ENCODE measurements at regions not wholly inside any gene's neighbourhood (a gene's known extent, or its start where the extent isn't known, plus 50 kb on each side); places are given as distances from the start of the nearest gene placed in this dataset.
"Not testable (repeated sequence)": the region's sequence is repeated elsewhere in the genome, so short reads cannot be mapped to it uniquely, and the experiment has no call there.

DNA sequence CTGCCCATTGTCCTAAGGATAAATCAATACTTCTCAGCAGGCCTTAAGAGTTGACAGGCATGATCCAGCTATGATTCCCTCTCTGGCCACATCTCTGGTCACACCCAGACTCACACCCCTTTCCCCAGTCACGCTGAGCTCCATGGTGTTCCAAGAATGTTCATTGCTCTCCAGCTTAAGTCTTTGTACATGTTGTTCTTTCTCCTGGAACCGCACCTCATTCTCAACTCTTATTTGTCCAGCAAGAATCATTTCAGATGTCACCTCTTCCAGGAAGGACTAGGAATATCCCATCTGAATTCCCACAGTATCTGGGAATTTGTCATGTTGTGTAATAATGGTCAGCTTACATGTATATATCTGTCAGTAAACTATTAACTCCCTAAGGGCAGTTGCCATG, 118.3 kb upstream of the GALNT15 start:
- no peak for DNase-seq

DNA sequence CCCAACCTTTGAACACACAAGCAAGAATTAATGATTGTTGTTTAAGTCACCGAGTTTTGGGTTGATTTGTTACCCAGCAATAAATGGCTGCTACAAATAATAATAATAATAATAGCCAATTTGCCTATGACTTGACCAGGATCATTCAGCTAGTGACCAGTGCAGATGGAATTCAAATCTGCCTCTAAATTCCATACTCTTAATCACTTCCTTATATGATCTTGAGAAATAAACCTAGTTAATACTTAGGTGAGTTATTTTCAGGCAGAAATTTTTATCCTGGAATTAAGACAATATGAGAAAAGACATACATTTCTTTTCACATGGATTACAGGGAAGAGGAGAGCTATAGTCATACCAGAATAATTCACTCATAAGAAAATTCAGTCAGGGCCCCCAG, 116.0 kb upstream of the GALNT15 start:
- DNase-seq, result no peak

DNA sequence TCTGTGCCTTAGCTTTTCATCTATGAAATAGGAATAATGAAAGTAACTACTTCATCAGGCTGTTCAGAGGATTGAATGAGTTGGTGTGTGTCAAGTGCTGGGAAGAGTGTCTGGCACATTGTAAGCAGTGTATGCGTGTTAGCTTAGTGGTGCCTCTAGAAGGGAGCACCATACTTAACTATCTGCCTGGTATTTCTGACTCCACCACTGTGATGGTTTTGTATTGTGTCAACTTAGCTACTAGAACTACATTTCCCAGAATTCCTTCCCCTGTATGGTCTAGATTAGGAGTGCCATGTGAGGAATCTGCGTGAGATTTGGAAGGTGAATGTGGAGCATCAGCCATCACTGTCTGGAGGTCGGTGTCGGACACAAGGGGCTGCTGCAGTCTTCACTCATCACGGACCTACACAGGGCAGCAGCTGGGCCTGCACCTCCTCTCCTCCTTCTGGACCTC, 115.4 kb upstream of the GALNT15 start:
- no peak for DNase-seq

DNA sequence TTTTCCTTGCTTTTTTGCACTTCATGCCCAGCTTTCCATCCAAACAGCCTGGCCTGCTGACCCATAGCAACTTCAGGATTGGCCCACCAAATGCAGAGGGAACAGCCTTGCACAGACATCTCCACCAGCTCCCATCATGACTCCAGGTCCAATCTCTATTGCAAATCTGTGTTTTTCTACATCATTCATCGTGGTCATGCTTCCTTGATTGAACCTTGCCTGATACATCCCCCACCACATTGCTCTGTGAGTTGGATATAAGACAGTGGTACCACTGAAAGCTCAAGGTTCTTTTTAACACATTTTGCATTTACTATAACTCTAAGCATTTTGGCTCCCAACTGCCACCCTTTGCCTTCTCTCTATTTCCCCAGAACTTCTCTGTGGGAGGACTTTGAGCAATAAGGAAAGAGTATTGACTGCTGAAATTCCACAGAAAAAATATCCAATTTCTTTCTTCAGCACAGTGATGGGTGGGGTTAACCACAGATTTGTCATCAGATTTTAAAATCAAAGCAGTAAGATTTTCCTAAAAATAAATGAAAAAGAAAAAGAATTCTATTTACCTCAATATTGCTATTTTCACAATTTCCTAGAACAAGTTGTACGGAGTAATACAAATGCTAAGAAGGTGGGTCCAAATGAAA, 114.6 kb upstream of the GALNT15 start:
- no peak for DNase-seq

DNA sequence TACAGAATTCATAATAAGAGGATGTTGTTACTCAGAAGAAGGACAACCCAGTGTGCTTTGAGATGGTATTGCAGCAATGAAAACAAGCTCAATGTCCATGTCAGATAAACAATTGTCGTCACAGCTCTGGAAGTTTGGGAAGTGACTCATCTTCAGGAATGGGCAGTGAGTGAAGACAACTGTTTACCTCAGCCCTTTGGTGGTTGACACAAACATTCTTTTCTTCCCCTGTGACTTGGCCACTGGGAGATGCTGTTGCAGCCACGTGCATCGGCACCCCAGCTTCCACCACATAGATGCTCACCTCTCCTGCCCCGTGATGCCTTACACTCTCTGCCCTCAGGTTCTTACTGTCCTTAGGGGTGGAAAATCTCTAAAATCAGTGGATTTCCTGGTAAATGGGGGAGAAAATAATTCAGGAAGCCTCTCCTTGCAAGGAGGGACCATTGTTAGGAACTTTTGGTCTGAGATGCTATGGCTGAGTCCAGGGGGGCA, 114.1 kb upstream of the GALNT15 start:
- DNase-seq, result no peak

DNA sequence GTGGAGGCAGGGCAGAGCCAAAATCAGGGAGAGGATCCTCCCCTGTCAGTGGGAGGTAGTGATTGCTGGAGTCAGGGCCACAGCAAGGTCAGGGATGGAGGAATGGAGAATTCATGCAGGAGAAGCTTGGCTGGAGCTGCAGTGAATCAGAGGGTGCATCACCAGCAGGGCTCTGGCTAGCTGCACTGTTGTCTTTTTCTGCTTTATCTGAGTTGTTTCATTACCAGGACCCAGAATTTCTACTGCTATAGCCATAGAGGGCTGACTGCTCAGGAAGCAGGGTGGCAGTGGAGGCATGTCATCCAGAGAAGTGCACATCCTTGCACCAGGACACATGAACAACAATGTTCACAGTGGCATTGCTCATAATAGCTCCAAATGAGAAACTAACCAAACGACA, 113.5 kb upstream of the GALNT15 start:
- no peak for DNase-seq

DNA sequence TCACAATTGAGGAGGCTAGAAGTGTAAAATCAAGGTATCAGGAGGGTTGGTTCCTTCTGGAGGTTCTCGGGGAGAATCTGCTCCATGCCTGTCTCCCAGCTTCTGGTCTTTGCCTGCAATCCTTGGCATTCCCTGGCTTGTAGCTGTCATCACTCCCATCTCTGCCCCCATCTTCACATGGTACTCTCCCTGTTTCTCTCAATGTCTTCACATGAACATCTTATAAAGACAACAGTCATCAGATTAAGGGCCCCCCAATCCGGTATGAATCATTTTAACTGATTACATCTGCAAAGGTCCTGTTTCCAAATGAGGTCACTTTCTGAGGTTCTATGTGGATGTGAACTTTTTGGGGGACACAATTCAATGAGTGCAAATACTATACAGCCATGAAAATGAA, 113.0 kb upstream of the GALNT15 start:
- no peak for DNase-seq

DNA sequence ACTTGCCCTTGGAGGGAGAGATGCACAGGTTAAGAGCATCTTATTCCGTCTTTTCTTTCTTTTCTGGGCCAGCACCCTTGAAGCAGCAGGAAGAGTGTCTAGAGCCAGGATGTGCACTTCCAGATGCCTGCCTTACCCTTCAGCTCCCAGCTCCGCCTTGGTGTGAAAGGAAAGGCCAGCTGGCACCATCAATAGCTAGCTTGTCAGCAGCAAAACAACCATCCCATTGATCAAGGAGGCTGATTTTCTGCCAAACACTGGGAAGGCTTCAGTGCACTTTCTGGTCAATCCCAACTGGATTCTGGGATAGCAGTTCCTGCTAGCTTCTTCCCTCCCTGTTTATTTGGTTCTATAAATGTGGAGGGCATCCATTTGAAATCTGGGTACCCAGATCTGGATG, 110.9 kb upstream of the GALNT15 start:
- DNase-seq, result no peak

DNA sequence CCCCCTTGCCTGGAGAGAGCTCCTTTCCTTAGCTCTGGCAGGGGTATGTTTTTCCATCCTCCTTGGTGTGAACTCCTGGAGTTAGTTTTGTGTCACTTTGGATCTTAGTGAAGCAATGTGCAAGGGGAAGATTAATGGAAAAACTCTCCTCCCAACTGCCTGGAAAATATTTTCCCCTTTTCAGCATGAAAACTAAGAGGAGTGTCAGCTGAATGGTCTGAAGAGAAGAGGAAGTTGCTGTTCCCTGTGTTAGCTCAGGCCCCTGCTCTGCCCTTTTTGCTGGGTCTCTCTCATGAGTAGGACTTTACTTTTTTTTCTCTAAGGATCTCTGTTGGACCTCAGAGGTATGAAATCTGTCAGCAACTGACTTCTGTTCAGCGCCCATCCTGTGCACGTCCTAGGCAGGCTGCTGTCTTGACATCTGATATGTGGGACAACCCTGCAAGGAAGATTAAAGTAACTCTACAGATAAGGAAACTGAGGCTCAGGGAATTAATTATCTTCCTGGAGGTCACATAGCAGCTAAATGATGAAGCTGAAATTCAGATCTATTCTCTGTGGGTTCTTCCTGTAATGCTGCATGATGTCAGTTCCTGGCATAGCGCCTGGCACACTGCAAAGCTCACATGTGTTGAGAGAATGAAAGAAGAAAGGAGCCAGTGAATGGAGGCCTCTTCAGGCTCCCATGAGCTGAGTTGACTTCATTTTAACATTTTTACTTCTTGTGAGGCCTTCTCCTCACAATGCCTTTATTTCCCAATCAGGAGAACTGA, 109.7 kb upstream of the GALNT15 start:
- DNase-seq, result no peak

DNA sequence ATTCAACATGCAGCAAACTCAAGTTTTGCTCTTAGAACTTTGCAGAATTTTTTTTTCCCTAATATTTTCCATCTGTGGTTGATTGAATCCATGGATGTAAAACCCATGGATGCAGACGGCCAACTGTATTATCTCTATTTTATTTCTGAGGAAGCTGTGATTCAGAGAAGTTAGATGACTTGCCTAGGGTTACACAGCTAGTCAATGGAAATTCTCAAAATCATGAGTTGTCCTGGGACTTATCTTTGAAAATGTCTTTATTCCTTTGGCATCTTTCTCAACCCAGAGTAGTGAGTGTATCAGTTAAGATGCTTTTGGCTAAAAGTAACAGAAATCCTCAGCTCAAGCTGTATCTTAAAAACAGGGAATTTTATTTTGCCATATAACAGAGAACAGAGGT, 107.9 kb upstream of the GALNT15 start:
- DNase-seq, result no peak

DNA sequence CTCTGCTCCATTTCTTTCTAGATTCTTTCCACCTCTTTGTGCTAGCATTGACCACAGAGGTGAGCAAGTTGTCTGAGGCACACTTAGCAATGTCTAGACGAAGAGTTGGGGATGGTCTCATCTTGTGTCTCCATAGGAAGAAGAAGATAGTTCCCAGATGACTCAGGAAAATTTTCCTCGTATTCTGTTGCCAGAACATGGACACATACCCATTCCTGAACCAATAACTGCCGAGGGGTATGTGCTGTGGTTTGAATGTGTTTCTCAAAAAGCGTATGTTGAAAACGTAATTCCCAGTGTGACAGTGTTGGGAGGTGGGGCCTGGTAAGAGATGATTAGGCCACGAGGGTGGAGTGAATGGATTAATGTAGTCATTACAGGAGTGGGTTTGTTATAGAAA, 107.5 kb upstream of the GALNT15 start:
- no peak for DNase-seq

DNA sequence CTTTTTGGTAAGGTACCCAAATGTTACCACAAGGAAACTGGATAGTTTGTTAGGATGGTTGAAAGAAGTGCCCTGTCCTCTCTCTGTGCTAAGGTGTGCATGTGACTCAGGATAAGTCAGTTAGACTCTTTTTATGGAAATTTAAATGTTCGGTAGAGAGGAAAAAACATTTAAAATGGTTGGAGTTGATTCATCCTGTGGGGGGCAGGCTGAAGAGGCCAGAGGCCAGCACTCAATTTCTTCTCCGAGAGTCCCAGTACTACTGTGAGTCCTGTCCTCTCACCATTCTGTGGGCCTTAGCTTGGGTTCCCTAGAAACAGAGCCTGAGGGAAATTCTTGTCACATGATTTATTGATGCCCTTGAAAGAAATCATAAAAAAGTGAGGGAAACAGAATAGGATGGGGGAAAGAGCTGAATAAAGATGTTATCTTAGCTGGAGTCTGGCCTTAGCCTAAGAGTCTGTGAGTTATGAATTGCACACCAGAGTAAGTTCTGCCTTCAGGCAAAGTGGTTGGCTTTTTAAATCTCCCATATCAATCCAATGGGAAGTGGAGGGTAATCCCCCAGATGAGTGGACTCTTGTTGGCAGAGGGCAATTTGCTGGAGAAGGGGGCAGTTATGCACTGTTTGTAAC, 106.5 kb upstream of the GALNT15 start:
- DNase-seq, result no peak

DNA sequence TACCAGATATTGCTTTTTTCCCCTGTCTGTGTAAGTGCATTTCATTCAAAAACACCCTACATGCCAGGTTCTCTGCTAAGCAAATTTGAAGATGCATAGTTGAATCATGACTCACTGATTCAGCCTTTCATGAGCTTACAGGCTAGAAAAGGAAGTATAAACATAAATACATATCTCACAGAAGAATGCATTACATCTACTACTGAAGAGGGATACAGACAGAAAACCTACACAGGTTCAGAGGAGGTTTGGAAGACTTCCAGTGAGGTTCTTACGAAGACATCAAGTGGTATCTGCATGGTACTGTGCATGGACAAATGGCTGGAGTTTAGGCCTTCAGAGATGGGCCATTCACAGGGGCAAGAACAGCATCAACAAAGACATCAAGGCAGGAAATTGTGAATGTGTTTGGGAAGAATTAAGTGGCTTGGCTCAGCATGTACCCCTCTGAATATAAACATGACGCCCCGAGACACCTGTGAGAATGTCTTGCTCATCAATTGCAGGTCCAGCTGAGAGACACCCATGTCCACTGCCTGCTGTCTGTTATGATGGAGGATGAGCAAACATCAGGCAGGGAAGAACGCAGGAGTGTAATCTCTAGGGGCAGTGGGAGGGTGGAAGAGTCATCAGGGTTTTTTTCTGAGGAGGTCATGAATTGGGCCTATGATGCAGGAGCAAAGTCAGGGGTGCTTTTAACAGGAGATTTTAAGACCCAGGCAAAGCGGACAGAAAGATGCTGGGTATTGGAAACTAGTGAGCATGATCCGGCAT, 105.1 kb upstream of the GALNT15 start:
- DNase-seq, result no peak

DNA sequence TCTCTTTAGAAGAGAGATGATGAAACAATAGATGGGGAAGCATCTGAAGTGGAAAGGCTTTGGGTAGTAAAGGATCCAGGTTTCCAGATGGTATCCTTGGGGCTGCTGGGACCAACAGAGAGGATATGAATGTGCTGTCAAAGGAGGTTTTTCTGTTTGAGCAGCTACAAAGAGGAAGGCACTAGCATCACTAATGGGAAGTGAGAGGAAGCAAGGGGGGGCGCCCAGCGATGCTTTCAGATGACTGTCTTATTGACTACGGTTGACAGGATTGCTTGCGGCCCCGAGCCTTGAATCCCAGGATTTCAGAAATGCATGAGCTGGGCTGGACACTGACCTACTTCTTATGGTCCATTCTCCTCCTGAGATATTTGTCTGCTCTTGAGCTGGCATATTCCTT, 103.8 kb upstream of the GALNT15 start:
- no peak for DNase-seq

DNA sequence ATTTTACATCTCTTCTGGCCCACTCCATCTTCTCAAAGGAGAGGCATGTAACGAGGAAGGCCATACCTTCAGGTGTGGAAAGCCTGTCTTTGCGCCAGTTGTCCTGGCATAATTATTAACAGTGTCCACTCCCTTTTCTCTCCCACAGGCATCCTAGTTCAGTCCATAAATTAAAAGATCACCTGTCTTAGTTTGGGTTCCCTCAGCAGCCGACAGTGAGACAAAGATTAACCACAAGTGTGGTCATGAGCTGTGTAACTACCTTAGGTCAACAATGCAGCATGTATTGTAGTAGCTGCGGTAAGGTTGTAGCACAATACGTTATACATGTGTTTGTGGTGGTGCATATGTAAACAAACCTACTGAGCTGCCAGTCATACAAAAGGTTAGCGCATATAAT, 103.3 kb upstream of the GALNT15 start:
- no peak for DNase-seq

DNA sequence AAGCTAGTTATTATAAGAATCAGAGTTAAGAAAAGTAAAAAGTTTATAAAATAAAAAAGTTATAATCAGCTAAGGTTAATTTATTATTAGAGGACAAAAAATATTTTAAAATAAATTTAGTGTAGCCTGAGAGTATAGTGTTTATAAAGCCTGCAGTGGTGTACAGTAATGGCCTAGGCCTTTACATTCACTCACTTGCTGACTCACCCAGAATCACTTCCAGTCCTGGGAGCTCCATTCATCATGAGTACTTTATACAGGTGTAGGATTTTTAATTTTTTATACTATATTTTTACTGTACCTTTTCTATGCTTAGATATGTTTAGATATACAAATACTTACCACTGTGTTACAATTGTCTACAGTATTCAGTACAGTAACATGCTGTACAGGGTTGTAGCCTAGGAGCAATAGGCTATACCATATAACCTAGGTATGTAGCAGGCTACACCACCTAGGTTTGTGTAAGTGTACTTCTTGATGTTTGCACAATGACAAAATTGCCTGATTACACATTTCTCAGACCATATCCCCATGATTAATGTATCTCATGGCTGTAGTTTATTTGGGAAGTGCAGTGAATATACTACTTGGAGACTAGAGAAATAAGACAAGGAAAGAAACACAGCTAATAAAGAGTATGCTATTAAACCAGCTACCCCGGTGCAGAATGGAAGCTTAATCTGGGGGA, 101.9 kb upstream of the GALNT15 start:
- DNase-seq, result no peak

DNA sequence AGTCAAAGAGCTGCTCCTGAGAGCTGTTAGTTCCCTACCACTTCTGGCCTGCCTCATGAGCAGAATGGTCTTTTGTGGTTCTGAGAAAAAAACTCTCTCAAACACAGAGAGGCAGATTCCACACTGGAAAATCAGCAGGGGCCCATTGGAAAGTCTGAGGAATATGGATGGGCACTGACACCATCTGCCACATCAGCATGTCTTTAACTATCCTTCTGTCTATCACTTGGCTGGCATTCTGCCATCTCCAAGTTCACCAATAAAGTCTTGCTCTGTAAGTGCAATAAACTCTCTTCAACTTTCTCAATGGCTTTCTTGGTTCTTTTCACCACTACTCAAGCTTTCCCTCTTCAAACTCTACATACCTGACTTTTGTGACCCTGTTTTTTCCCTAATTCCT, 101.3 kb upstream of the GALNT15 start:
- DNase-seq, result no peak

DNA sequence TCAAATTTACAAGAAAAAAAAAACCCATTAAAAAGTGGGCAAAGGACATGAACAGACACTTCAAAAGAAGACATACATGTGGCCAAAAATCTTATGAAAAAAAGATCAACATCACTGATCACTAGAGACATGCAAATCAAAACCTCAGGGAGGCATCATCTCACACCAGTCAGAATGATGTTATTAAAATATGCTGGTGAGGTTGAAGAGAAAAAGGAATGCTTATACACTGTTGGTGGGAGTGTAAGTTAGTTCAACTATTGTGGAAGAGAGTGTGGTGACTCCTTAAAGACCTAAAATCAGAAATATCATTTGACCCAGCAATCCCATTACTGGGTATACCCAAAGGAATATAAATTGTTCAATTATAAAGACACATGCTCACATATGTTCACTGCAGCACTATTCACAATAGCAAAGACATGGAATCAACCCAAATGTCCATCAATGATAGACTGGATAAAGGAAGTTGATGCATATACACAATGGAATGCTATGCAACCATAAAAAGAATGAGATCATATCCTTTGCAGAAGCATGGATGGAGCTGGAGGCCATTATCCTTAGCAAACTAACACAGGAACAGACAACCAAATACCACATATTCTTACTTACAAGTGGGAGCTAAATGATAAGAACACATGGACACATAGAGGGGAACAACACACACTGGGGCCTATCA, 100.3 kb upstream of the GALNT15 start:
- DNase-seq, result not testable (repeated sequence)

DNA sequence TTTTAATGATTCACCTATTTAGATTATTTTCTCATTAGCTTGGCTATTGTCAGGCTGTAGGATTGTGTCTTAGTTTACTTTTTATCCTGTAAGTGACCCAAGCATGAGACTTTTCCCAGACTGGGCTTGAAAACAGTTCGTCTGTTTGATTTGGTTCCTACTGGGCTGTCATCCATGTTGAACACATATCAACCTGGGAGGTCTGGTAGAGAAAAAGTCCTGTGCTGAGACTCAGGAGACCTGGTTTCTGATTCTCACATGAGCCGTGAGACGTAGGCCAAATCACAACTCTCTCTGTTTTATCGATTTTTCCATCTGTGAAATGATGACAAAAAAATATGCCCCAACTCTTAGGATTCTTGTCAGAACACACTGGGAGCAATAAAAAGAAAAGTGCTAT, 98.8 kb upstream of the GALNT15 start:
- DNase-seq, result no peak

DNA sequence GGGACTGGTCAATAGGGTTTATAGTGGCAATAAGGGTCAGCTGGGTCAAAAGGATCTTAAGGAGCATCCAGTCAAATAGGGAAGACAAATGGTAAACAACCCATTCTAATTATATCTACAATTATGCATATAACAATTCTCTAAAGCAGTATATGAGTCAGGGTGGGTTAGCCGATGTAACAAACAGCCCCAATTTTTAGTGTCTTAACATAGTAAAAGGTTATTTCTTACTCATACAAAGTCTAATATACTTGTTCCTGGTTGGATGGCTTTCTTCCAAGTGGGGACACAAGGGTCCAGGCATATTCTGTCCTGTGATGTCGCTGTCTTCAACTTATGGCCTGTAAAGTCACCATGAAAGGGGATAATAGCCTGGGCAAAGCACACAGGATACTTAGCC, 97.9 kb upstream of the GALNT15 start:
- DNase-seq, result no peak

DNA sequence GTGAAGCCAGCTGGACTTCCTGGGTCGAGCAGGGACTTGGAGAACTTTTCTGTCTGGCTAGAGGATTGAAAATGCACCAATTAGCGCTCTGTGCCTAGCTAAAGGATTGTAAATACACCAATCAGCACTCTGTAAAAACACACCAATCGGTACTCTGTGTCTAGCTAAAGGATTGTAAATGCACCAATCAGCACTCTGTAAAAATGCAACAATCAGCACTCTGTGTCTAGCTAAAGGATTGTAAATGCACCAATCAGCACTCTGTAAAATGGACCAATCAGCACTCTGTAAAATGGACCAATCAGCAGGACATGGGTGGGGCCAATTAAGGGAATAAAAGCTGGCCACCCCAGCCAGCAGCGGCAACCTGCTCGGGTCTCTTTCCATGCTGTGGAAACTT, 97.3 kb upstream of the GALNT15 start:
- not testable (repeated sequence) for DNase-seq

DNA sequence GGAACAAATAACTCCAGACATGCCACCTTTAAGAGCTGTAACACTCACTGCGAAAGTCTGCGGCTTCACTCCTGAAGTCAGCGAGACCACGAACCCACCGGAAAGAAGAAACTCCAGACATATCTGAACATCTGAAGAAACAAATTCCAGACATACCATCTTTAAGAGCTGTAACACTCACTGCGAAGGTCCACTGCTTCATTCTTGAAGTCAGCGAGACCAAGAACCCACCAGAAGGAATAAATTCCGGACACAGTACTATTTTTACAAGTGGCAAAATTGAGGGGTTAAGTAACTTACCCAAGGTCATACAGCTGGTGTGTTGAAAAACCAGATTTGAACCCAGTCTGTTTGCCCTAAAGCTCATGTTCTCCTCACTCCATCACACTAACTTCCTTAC, 96.8 kb upstream of the GALNT15 start:
- not testable (repeated sequence) for DNase-seq

Measured in SHP77 treated with DMSO at 0.1 percent for 48 hours (cell line).